ENCODE measurements at regions not wholly inside any gene's neighbourhood (a gene's known extent, or its start where the extent isn't known, plus 50 kb on each side); places are given as distances from the start of the nearest gene placed in this dataset.

- no peak for DNase-seq (ENCODE audit: low read depth)
- TF ChIP-seq, protein P1, sequence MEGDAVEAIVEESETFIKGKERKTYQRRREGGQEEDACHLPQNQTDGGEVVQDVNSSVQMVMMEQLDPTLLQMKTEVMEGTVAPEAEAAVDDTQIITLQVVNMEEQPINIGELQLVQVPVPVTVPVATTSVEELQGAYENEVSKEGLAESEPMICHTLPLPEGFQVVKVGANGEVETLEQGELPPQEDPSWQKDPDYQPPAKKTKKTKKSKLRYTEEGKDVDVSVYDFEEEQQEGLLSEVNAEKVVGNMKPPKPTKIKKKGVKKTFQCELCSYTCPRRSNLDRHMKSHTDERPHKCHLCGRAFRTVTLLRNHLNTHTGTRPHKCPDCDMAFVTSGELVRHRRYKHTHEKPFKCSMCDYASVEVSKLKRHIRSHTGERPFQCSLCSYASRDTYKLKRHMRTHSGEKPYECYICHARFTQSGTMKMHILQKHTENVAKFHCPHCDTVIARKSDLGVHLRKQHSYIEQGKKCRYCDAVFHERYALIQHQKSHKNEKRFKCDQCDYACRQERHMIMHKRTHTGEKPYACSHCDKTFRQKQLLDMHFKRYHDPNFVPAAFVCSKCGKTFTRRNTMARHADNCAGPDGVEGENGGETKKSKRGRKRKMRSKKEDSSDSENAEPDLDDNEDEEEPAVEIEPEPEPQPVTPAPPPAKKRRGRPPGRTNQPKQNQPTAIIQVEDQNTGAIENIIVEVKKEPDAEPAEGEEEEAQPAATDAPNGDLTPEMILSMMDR (IDR thresholded peaks at IDR 0.05; ENCODE audit: low read depth, low read length, missing control alignments), result no peak
- H3K4me3 ChIP-seq (ENCODE audit: low read depth, low read length), result no peak overlapping the region
- in situ Hi-C loops (cut with HindIII; ENCODE audit: low sequenced_read_pairs), result no loop called here
Measured at GRCh38 chr2:163302141-163302540, 433.7 kb downstream of the FIGN start.

GRCh38 chr2:163291790-163292189 lies 444.0 kb downstream of the FIGN start:
- in situ Hi-C loops (cut with HindIII; ENCODE audit: low sequenced_read_pairs), result no loop called here
- DNase-seq (ENCODE audit: low read depth), result no peak
- TF ChIP-seq, protein P1 (IDR thresholded peaks at IDR 0.05; ENCODE audit: low read depth, low read length, missing control alignments), result no peak
- H3K4me3 ChIP-seq (ENCODE audit: low read depth, low read length), result no peak overlapping the region

DNA sequence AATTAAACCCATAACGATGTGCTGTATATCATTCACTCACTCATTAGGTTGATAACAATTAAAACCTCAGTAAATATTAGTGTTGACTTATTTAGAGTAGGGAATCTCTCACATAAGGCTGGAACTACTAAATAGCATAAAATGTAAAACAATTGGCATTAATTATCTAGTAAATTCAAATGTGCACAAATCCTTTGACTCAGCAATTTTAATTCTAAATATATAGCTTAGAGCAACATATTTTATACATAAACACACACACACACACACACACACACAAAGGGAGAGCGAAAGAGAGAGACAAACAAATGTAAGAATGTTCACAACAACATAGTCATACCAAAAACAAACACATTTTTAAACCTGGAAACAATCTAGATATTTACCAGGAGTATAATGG lies 443.1 kb upstream of the KCNH7 start:
- DNase-seq (ENCODE audit: low read depth), result no peak
- in situ Hi-C loops (cut with HindIII; ENCODE audit: low sequenced_read_pairs), result no loop called here
- TF ChIP-seq, protein P1 (IDR thresholded peaks at IDR 0.05; ENCODE audit: low read depth, low read length, missing control alignments), result no peak
- no peak overlapping the region for H3K4me3 ChIP-seq (ENCODE audit: low read depth, low read length)

- H3K4me3 ChIP-seq (ENCODE audit: low read depth, low read length), result no peak overlapping the region
- in situ Hi-C loops (cut with HindIII; ENCODE audit: low sequenced_read_pairs), result no loop called here
- TF ChIP-seq, protein P1 (IDR thresholded peaks at IDR 0.05; ENCODE audit: low read depth, low read length, missing control alignments), result no peak
- no peak for DNase-seq (ENCODE audit: low read depth)
Measured at GRCh38 chr2:163269374-163270021, 430.9 kb upstream of the KCNH7 start.

GRCh38 chr2:163266772-163267171 lies 428.2 kb upstream of the KCNH7 start:
- TF ChIP-seq, protein P1 (IDR thresholded peaks at IDR 0.05; ENCODE audit: low read depth, low read length, missing control alignments), result no peak
- in situ Hi-C loops (cut with HindIII; ENCODE audit: low sequenced_read_pairs), result no loop called here
- no peak overlapping the region for H3K4me3 ChIP-seq (ENCODE audit: low read depth, low read length)
- peak; percentile 93 for DNase-seq (ENCODE audit: low read depth)

DNA sequence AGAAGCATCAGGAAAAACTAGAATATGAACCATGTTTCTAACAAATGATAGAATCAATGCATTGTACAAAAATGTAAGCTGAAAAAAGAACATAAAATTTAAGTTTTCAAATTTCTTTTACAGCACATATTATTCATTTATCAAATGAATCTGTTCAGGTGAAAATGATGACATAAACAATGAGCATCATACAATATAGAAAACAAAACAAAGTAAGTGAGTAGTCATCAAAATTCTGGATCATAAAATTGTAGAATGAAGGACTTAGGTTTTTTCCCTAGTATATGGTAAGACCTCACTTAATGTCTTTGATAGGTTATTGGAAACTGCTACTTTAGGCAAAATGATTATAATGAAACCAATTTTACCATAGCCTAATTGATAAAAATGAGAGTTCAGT lies 427.0 kb upstream of the KCNH7 start:
- H3K4me3 ChIP-seq (ENCODE audit: low read depth, low read length), result no peak overlapping the region
- TF ChIP-seq, protein P1 (IDR thresholded peaks at IDR 0.05; ENCODE audit: low read depth, low read length, missing control alignments), result no peak
- DNase-seq (ENCODE audit: low read depth), result no peak
- in situ Hi-C loops (cut with HindIII; ENCODE audit: low sequenced_read_pairs), result no loop called here
